ENCODE measurements at regions not wholly inside any gene's neighbourhood (a gene's known extent, or its start where the extent isn't known, plus 50 kb on each side); places are given as distances from the start of the nearest gene placed in this dataset.

GRCh38 chr10:121302541-121303180, 295.6 kb downstream of the FGFR2 start:
- H3K36me3 ChIP-seq (ENCODE audit: control insufficient read depth, insufficient read depth, low read length) = no peaks in the 10 kb centered on the region
- peaks cover 5% of the 10 kb centered on the region for H3K27me3 ChIP-seq (ENCODE audit: control insufficient read depth, insufficient read depth, low read length)
- no peak overlapping the region for H3K4me3 ChIP-seq (ENCODE audit: low read depth, low read length)
- no peak for DNase-seq (ENCODE audit: low read depth)
- TF ChIP-seq CTCF (IDR thresholded peaks at IDR 0.05; ENCODE audit: insufficient read depth, low read length, poor library complexity, severe bottlenecking) = no peak

GRCh38 chr10:121303287-121303890, 294.9 kb downstream of the FGFR2 start:
- Histone ChIP-seq H3K36me3 (ENCODE audit: control insufficient read depth, insufficient read depth, low read length) (no peaks in the 10 kb centered on the region), H3K27me3 (ENCODE audit: control insufficient read depth, insufficient read depth, low read length) (peaks cover 5% of the 10 kb centered on the region), H3K4me3 (ENCODE audit: low read depth, low read length) (no peak overlapping the region)
- DNase-seq (ENCODE audit: low read depth) = no peak
- TF ChIP-seq CTCF (IDR thresholded peaks at IDR 0.05; ENCODE audit: insufficient read depth, low read length, poor library complexity, severe bottlenecking) = no peak

- Histone ChIP-seq H3K27me3 (ENCODE audit: control insufficient read depth, insufficient read depth, low read length) (peaks cover 5% of the 10 kb centered on the region), H3K36me3 (ENCODE audit: control insufficient read depth, insufficient read depth, low read length) (no peaks in the 10 kb centered on the region), H3K4me3 (ENCODE audit: low read depth, low read length) (no peak overlapping the region)
- no peak for TF ChIP-seq CTCF (IDR thresholded peaks at IDR 0.05; ENCODE audit: insufficient read depth, low read length, poor library complexity, severe bottlenecking)
- no peak for DNase-seq (ENCODE audit: low read depth)
These were observed 293.2 kb downstream of the FGFR2 start for GRCh38 chr10:121305066-121305465.

GRCh38 chr10:121306159-121306673, 292.0 kb downstream of the FGFR2 start:
- no peak for DNase-seq (ENCODE audit: low read depth)
- no peaks in the 10 kb centered on the region for H3K36me3 ChIP-seq (ENCODE audit: control insufficient read depth, insufficient read depth, low read length)
- peaks cover 5% of the 10 kb centered on the region for H3K27me3 ChIP-seq (ENCODE audit: control insufficient read depth, insufficient read depth, low read length)
- no peak overlapping the region for H3K4me3 ChIP-seq (ENCODE audit: low read depth, low read length)
- no peak for TF ChIP-seq CTCF (IDR thresholded peaks at IDR 0.05; ENCODE audit: insufficient read depth, low read length, poor library complexity, severe bottlenecking)

- Histone ChIP-seq H3K36me3 (ENCODE audit: control insufficient read depth, insufficient read depth, low read length) (no peaks in the 10 kb centered on the region), H3K27me3 (ENCODE audit: control insufficient read depth, insufficient read depth, low read length) (peaks cover 9% of the 10 kb centered on the region), H3K4me3 (ENCODE audit: low read depth, low read length) (no peak overlapping the region)
- TF ChIP-seq CTCF (IDR thresholded peaks at IDR 0.05; ENCODE audit: insufficient read depth, low read length, poor library complexity, severe bottlenecking) = no peak
- no peak for DNase-seq (ENCODE audit: low read depth)
These were observed 290.7 kb downstream of the FGFR2 start for GRCh38 chr10:121307411-121307980.

All from kidney epithelial cell (primary cell).